IMR-90 (cell line): ENCODE measurements at regions not wholly inside any gene's neighbourhood (a gene's known extent, or its start where the extent isn't known, plus 50 kb on each side); places are given as distances from the start of the nearest gene placed in this dataset.

Experiments used
- ATAC-seq: fragments of 200-7000 bp; cut with Tn5 transposase; 2 replicates; pipeline ENCODE4 v1.9.1; 2020; ENCODE audit warnings: low read depth, mild to moderate bottlenecking, moderate library complexity
- BruUV-seq: library from RNA; stranded (reverse); fragments of 400-500 nt; replicated peaks from 2 replicates; lab custom pipeline; 2021; lab: Mats Ljungman, UMichigan
- CTCF ChIA-PET: fragments of 300-600 bp; formaldehyde crosslinking; extraction: SDS; loops from one replicate; lab custom pipeline; 2021; ENCODE audit warnings: antibody characterized with exemption; lab: Yijun Ruan, JAX
- POLR2A ChIA-PET: fragments of 300-600 bp; sonication (Branson Sonifier 250); formaldehyde crosslinking; loops from one replicate; lab custom pipeline; 2022; ENCODE audit warnings: antibody characterized with exemption; ENCODE audit not compliant: unreplicated experiment; lab: Charles Lee
- DNase-seq: peaks from one replicate; pipeline ENCODE4 v3.0.0; 2013
- H2AFZ ChIP-seq: replicated peaks from 2 replicates; pipeline ENCODE3; 2013; ENCODE audit warnings: low read length, mild to moderate bottlenecking; ENCODE audit not compliant: poor library complexity
- H2AK5ac ChIP-seq: 2 replicates; pipeline ENCODE4 v1.6.1; 2013; ENCODE audit warnings: low read depth, low read length, inconsistent platforms
- H2AK9ac ChIP-seq: replicated peaks from 2 replicates; pipeline ENCODE3; 2013; ENCODE audit warnings: mild to moderate bottlenecking, low read depth, low read length, moderate library complexity; ENCODE audit not compliant: poor library complexity
- H2BK120ac ChIP-seq: 2 replicates; pipeline ENCODE4 v1.6.1; 2013; ENCODE audit warnings: low read depth, low read length, inconsistent platforms
- H2BK15ac ChIP-seq: 3 replicates; pipeline ENCODE4 v1.6.1; 2013; ENCODE audit warnings: low read depth, low read length, inconsistent platforms
- H2BK20ac ChIP-seq: 2 replicates; pipeline ENCODE4 v1.6.1; 2013; ENCODE audit warnings: low read depth, mild to moderate bottlenecking, inconsistent platforms, low read length, moderate library complexity
- H2BK5ac ChIP-seq: 2 replicates; pipeline ENCODE4 v1.6.1; 2013; ENCODE audit warnings: mild to moderate bottlenecking, low read depth, low read length, inconsistent platforms; ENCODE audit not compliant: poor library complexity, severe bottlenecking
- H3K14ac ChIP-seq: replicated peaks from 2 replicates; pipeline ENCODE4 v1.6.1; 2013; ENCODE audit warnings: low read depth, low read length, inconsistent platforms
- H3K18ac ChIP-seq: 2 replicates; pipeline ENCODE4 v1.6.1; 2013; ENCODE audit warnings: low read depth, low read length, control low read depth
- H3K23ac ChIP-seq: 2 replicates; pipeline ENCODE4 v1.6.1; 2013; ENCODE audit warnings: low read depth, low read length, inconsistent platforms
- H3K27ac ChIP-seq: 2 replicates; pipeline ENCODE4 v1.5.1; 2013; ENCODE audit warnings: mild to moderate bottlenecking, control low read depth, low read length; ENCODE audit not compliant: insufficient read depth
- H3K27me3 ChIP-seq: 2 replicates; pipeline ENCODE4 v1.6.1; 2013; ENCODE audit warnings: low read length; ENCODE audit not compliant: control insufficient read depth, insufficient read depth
- H3K36me3 ChIP-seq: 2 replicates; pipeline ENCODE4 v1.6.1; 2013; ENCODE audit warnings: low read length, mixed read lengths; ENCODE audit not compliant: control insufficient read depth, insufficient read depth
- H3K4ac ChIP-seq: 2 replicates; pipeline ENCODE4 v1.6.1; 2013; ENCODE audit warnings: low read depth, low read length, inconsistent platforms
- H3K4me1 ChIP-seq: 2 replicates; pipeline ENCODE4 v1.6.1; 2013; ENCODE audit warnings: low read length, mixed read lengths; ENCODE audit not compliant: control insufficient read depth, insufficient read depth
- H3K4me2 ChIP-seq: 2 replicates; pipeline ENCODE4 v1.6.1; 2013; ENCODE audit warnings: low read depth, mild to moderate bottlenecking, control low read depth, low read length, moderate library complexity
- H3K4me3 ChIP-seq: 2 replicates; pipeline ENCODE4 v1.5.1; 2013; ENCODE audit warnings: low read depth, mild to moderate bottlenecking, control low read depth, low read length, moderate library complexity; ENCODE audit not compliant: insufficient read depth
- H3K56ac ChIP-seq: 2 replicates; pipeline ENCODE4 v1.6.1; 2013; ENCODE audit warnings: low read length, inconsistent platforms; ENCODE audit not compliant: insufficient read depth; ENCODE audit errors: extremely low read depth
- H3K79me1 ChIP-seq, 2 experiments: 2 replicates each; pipeline ENCODE4 v1.6.1; 2013; ENCODE audit warnings: low read length in 2 of 2, inconsistent platforms in 1 of 2, low read depth in 1 of 2
- H3K9ac ChIP-seq: 2 replicates; pipeline ENCODE4 v1.6.1; 2013; ENCODE audit warnings: low read depth, low read length, control low read depth
- H3K9me1 ChIP-seq: 2 replicates; pipeline ENCODE4 v1.6.1; 2013; ENCODE audit warnings: low read length, inconsistent platforms; ENCODE audit not compliant: insufficient read depth
- H3K9me3 ChIP-seq: 2 replicates; pipeline ENCODE4 v1.6.1; 2013; ENCODE audit warnings: low read length; ENCODE audit not compliant: control insufficient read depth, insufficient read depth
- H4K20me1 ChIP-seq: 2 replicates; pipeline ENCODE4 v1.6.1; 2013; ENCODE audit warnings: low read length, inconsistent platforms; ENCODE audit not compliant: insufficient read depth
- H4K5ac ChIP-seq: 2 replicates; pipeline ENCODE4 v1.6.1; 2013; ENCODE audit warnings: mild to moderate bottlenecking, low read depth, low read length, control low read depth
- H4K8ac ChIP-seq, 2 experiments: 2 replicates each; pipeline ENCODE4 v1.6.1; 2013; ENCODE audit warnings: low read depth in 2 of 2, low read length in 2 of 2, control low read depth in 1 of 2, inconsistent platforms in 1 of 2
- H4K91ac ChIP-seq: 2 replicates; pipeline ENCODE4 v1.6.1; 2013; ENCODE audit warnings: low read depth, low read length, inconsistent platforms; ENCODE audit not compliant: insufficient read depth
- BHLHE40 ChIP-seq: fragments of 150-350 bp; IDR thresholded peaks from 2 replicates; pipeline ENCODE4 v1.6.1; 2016; ENCODE audit warnings: mild to moderate bottlenecking, low read depth, low read length
- CEBPB ChIP-seq: IDR thresholded peaks from 2 replicates; pipeline ENCODE4 v1.6.1; 2012; ENCODE audit warnings: low read depth, low read length, improper control_type of control experiment
- CHD1 ChIP-seq: IDR thresholded peaks from 2 replicates; pipeline ENCODE4 v1.6.1; 2012; ENCODE audit warnings: low read depth, low read length, improper control_type of control experiment
- FOS ChIP-seq: fragments of 150-350 bp; IDR thresholded peaks from 2 replicates; pipeline ENCODE4 v1.6.1; 2016; ENCODE audit warnings: low read depth, low read length
- MAFK ChIP-seq: IDR thresholded peaks from 2 replicates; pipeline ENCODE4 v1.6.1; 2012; ENCODE audit warnings: low read depth, low read length, improper control_type of control experiment
- MAZ ChIP-seq: IDR thresholded peaks from 2 replicates; pipeline ENCODE4 v1.6.1; 2012; ENCODE audit warnings: low read depth, mild to moderate bottlenecking, low read length, improper control_type of control experiment, moderate library complexity, borderline replicate concordance
- MXI1 ChIP-seq: IDR thresholded peaks from 2 replicates; pipeline ENCODE4 v1.6.1; 2012; ENCODE audit warnings: low read depth, mild to moderate bottlenecking, low read length, moderate library complexity, borderline replicate concordance
- NFE2L2 ChIP-seq: fragments of 150-350 bp; IDR thresholded peaks from 2 replicates; pipeline ENCODE4 v1.6.1; 2016; ENCODE audit warnings: low read depth, mild to moderate bottlenecking, low read length
- POLR2A ChIP-seq: IDR thresholded peaks from 2 replicates; pipeline ENCODE4 v1.6.1; 2012; ENCODE audit warnings: mild to moderate bottlenecking, low read depth, low read length
- RAD21 ChIP-seq: IDR thresholded peaks from 2 replicates; pipeline ENCODE4 v1.6.1; 2012; ENCODE audit warnings: low read length, improper control_type of control experiment
- RCOR1 ChIP-seq: IDR thresholded peaks from 2 replicates; pipeline ENCODE4 v1.6.1; 2012; ENCODE audit warnings: mild to moderate bottlenecking, low read length, improper control_type of control experiment; ENCODE audit not compliant: insufficient replicate concordance
- RFX5 ChIP-seq: IDR thresholded peaks from 2 replicates; pipeline ENCODE4 v1.8.0; 2012; ENCODE audit warnings: low read depth, mild to moderate bottlenecking, low read length, moderate library complexity
- SMC3 ChIP-seq: fragments of 150-350 bp; IDR thresholded peaks from 2 replicates; pipeline ENCODE4 v1.6.1; 2016; ENCODE audit warnings: low read depth, mild to moderate bottlenecking, antibody characterized with exemption, low read length, moderate library complexity
- WGBS, 2 experiments: methylation state at CpG; one replicate each; pipeline versions ENCODE4 v1.1.5 to v1.1.7; 2013; ENCODE audit warnings: missing lambda C conversion rate in 2 of 2; ENCODE audit not compliant: insufficient read length in 1 of 2; ENCODE audit errors: extremely low coverage in 2 of 2; 5-methylcytosine and 5-hydroxymethylcytosine counted together
- dilution Hi-C: fragments of 300-500 bp; cut with HindIII; formaldehyde crosslinking; loops from one replicate; pipeline ENCODE4 v1.14.3; 2018; ENCODE audit warnings: low sequenced_read_pairs; ENCODE audit not compliant: unreplicated experiment
- in situ Hi-C: fragments of 300-500 bp; cut with MboI; formaldehyde crosslinking; loops from 3 replicates; pipeline ENCODE4 v1.14.3; 2019; ENCODE audit warnings: low sequenced_read_pairs, inconsistent platforms, mixed read lengths
- intact Hi-C: fragments of 100-400 bp; cut with micrococcal nuclease; formaldehyde crosslinking; loops from 2 replicates; pipeline ENCODE4 v1.10.0; 2022
- TF ChIP-seq, protein P1 (sequence below): fragments of 150-350 bp; IDR thresholded peaks from 2 replicates; pipeline ENCODE4 v1.6.1; 2016; ENCODE audit warnings: low read depth, mild to moderate bottlenecking, low read length, moderate library complexity, borderline replicate concordance
- TF ChIP-seq, protein P2 (sequence below): conservative IDR thresholded peaks from 2 replicates; pipeline ENCODE4 v1.5.1; 2012; ENCODE audit warnings: mild to moderate bottlenecking, low read depth, low read length, improper control_type of control experiment
- TF ChIP-seq, protein P3 (sequence below): fragments of 150-350 bp; IDR thresholded peaks from 2 replicates; pipeline ENCODE4 v1.6.1; 2017; ENCODE audit warnings: mild to moderate bottlenecking, antibody characterized with exemption, low read length, low read depth

DNA sequence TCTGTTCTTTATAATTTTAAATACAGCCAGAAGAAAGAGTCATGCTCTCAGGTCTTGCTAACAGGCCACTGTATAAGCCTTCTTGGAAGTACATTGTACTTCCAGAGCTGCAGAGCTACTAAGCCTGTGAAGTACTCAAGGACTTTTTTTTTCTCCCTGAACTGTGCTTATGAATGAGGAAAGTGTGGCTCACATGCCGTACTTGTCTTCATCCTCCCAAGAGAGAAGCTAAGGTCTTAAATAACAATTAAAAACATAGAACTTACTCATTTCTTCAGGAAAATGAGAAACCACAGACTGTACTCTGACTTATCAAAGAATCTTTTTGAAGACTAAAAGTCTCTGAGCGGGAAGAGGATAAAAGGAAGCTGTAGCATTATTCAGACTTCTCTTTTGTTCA is 218.3 kb downstream of the HTR1B start:
- H3K9me3 ChIP-seq, result no peaks in the 10 kb centered on the region
- H3K4me2 ChIP-seq, result no peak overlapping the region
- H2AFZ ChIP-seq, result no peak overlapping the region
- in situ Hi-C loops, result no loop called here
- no peak overlapping the region for H3K18ac ChIP-seq
- H2BK15ac ChIP-seq, result no peak overlapping the region
- no TSS peak for BruUV-seq
- H3K4me1 ChIP-seq, result no peaks in the 10 kb centered on the region
- no peak overlapping the region for H3K14ac ChIP-seq
- H4K8ac ChIP-seq, result no peak overlapping the region
- no peak overlapping the region for H3K56ac ChIP-seq
- H3K9ac ChIP-seq, result no peak overlapping the region
- WGBS, 2 experiments, result no CpG with 5 or more reads among the region's 2 CpGs
- TF ChIP-seq MAZ (no peak), CEBPB (no peak), RFX5 (no peak), FOS (no peak), RAD21 (no peak), CHD1 (no peak), SMC3 (no peak), MXI1 (no peak), NFE2L2 (no peak), RCOR1 (no peak), MAFK (no peak), POLR2A (no peak), BHLHE40 (no peak)
- TF ChIP-seq, protein P1, sequence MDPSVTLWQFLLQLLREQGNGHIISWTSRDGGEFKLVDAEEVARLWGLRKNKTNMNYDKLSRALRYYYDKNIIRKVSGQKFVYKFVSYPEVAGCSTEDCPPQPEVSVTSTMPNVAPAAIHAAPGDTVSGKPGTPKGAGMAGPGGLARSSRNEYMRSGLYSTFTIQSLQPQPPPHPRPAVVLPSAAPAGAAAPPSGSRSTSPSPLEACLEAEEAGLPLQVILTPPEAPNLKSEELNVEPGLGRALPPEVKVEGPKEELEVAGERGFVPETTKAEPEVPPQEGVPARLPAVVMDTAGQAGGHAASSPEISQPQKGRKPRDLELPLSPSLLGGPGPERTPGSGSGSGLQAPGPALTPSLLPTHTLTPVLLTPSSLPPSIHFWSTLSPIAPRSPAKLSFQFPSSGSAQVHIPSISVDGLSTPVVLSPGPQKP, result no peak
- TF ChIP-seq, protein P2, sequence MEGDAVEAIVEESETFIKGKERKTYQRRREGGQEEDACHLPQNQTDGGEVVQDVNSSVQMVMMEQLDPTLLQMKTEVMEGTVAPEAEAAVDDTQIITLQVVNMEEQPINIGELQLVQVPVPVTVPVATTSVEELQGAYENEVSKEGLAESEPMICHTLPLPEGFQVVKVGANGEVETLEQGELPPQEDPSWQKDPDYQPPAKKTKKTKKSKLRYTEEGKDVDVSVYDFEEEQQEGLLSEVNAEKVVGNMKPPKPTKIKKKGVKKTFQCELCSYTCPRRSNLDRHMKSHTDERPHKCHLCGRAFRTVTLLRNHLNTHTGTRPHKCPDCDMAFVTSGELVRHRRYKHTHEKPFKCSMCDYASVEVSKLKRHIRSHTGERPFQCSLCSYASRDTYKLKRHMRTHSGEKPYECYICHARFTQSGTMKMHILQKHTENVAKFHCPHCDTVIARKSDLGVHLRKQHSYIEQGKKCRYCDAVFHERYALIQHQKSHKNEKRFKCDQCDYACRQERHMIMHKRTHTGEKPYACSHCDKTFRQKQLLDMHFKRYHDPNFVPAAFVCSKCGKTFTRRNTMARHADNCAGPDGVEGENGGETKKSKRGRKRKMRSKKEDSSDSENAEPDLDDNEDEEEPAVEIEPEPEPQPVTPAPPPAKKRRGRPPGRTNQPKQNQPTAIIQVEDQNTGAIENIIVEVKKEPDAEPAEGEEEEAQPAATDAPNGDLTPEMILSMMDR, result no peak
- TF ChIP-seq, protein P3, sequence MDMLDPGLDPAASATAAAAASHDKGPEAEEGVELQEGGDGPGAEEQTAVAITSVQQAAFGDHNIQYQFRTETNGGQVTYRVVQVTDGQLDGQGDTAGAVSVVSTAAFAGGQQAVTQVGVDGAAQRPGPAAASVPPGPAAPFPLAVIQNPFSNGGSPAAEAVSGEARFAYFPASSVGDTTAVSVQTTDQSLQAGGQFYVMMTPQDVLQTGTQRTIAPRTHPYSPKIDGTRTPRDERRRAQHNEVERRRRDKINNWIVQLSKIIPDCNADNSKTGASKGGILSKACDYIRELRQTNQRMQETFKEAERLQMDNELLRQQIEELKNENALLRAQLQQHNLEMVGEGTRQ, result no peak
- H3K27ac ChIP-seq, result no peak overlapping the region
- H3K9me1 ChIP-seq, result no peaks in the 10 kb centered on the region
- ChIA-PET CTCF (no interaction called here), POLR2A (interaction anchor here (0.6 kb wide), 1 partner anchor 299 kb away, joined by 3 read pairs; no protein-coding TSS in a partner anchor)
- no peak overlapping the region for H2AK5ac ChIP-seq
- no peak overlapping the region for H2BK120ac ChIP-seq
- H2BK5ac ChIP-seq, result no peak overlapping the region
- no peak overlapping the region for H4K5ac ChIP-seq
- intact Hi-C loops, result no loop called here
- no peak for DNase-seq
- no peak overlapping the region for H3K4ac ChIP-seq
- H4K20me1 ChIP-seq, result no peaks in the 10 kb centered on the region
- H3K23ac ChIP-seq, result no peak overlapping the region
- H2AK9ac ChIP-seq, result no peak overlapping the region
- no peaks in the 10 kb centered on the region for H3K79me1 ChIP-seq
- H3K27me3 ChIP-seq, result no peaks in the 10 kb centered on the region
- H2BK20ac ChIP-seq, result no peak overlapping the region
- no peaks in the 10 kb centered on the region for H3K36me3 ChIP-seq
- H3K4me3 ChIP-seq, result no peak overlapping the region
- ATAC-seq, result no peak
- no peak overlapping the region for H4K91ac ChIP-seq
- dilution Hi-C loops, result no loop called here
